Coronary artery (tissue), 2 donors: ENCODE measurements at regions not wholly inside any gene's neighbourhood (a gene's known extent, or its start where the extent isn't known, plus 50 kb on each side); places are given as distances from the start of the nearest gene placed in this dataset.

Experiments used
- DNase-seq: peaks from one replicate; pipeline ENCODE4 v3.0.0-alpha.2; 2017; ENCODE audit warnings: low spot score
- H3K27ac ChIP-seq, 2 donors: fragments of 200-600 bp; sonication (generic); one replicate each; pipeline ENCODE4 v1.5.1; 2016 to 2019
- H3K4me3 ChIP-seq: fragments of 200-600 bp; sonication (generic); 2 replicates; pipeline ENCODE4 v1.5.1; 2016; ENCODE audit warnings: mild to moderate bottlenecking, moderate library complexity
- TF ChIP-seq, protein P1 (sequence below): fragments of 200-600 bp; sonication (generic); IDR thresholded peaks from one replicate; pipeline ENCODE4 v1.5.1; 2019; ENCODE audit warnings: antibody characterized with exemption

DNA sequence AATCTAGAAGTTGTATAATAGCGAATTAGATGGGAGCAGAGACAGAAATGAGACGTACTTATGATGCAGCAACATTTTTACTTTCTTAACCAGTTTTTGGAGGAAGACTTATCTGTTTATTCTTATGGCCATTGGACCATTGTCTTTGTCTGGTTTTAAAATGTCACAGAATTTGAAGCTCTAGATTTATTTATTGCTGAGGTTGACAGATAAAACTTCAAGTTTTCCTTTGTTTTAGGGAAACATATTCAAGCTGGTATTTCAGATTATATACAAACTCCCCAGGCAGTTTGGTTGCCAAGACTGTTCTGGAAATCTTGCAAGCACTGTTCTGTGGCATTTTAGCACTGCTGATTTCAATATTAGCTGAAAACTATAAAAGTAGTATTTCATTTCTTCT, 1021.7 kb downstream of the GALC start:
- TF ChIP-seq, protein P1, sequence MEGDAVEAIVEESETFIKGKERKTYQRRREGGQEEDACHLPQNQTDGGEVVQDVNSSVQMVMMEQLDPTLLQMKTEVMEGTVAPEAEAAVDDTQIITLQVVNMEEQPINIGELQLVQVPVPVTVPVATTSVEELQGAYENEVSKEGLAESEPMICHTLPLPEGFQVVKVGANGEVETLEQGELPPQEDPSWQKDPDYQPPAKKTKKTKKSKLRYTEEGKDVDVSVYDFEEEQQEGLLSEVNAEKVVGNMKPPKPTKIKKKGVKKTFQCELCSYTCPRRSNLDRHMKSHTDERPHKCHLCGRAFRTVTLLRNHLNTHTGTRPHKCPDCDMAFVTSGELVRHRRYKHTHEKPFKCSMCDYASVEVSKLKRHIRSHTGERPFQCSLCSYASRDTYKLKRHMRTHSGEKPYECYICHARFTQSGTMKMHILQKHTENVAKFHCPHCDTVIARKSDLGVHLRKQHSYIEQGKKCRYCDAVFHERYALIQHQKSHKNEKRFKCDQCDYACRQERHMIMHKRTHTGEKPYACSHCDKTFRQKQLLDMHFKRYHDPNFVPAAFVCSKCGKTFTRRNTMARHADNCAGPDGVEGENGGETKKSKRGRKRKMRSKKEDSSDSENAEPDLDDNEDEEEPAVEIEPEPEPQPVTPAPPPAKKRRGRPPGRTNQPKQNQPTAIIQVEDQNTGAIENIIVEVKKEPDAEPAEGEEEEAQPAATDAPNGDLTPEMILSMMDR = no peak
- no peak for DNase-seq
- H3K4me3 ChIP-seq = no peak overlapping the region
- no peak overlapping the region for H3K27ac ChIP-seq

DNA sequence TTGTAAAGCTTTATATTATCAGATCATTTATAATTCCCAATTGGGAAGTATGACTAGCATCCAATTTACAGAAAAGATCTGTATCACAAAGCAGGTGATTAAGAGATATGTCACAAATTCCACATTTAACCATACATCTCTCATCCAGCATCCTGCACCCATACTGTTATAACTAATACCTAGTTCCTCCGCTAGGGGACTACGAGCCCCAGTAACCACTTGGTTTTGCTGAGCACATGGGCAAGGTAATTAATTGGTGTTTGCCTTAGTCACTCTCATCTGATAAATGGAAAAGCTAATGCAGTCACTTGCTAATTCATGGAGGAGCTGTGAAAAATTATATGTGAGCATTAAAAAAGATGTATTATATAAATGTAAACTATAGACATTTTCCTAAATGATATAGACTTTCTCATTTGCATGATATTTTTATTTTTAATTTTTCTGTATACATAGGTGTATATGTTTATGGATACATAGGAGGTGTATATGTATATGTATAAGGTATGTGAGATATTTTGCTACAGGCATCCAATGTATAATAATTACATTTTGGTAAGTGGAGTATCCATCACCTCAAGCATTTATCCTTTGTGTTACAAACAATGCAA, 1031.8 kb downstream of the GALC start:
- H3K4me3 ChIP-seq = no peak overlapping the region
- TF ChIP-seq, protein P1 = no peak
- DNase-seq = no peak
- no peak overlapping the region for H3K27ac ChIP-seq

DNA sequence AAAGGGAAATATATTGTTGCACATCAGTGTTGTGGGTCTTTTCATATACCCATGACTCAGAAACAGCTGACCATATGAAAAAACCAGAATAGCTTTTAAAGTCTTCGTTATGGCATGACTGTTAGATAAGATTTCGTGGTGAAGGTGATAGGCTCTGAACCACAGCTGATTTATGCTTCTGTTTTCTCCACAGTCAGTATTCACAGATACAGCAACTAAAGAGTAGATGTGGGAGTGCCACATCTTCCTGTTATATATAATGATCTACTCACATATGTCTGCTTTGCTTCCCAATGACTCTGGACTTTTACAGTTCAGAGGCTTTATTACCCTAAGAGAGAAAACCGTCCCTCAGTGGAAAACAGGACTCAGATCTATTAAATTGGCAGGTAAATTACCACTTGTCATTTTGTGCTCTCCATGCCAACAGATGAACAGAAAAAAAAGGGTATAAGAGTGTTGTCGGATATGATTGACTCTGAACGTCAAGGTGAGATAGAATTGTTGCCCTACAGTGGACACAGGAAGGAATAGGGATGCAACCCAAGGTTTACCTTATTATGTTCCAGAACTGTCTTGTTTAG, 1037.1 kb downstream of the GALC start:
- no peak for DNase-seq
- TF ChIP-seq, protein P1 = no peak
- H3K27ac ChIP-seq = no peak overlapping the region
- H3K4me3 ChIP-seq = no peak overlapping the region

DNA sequence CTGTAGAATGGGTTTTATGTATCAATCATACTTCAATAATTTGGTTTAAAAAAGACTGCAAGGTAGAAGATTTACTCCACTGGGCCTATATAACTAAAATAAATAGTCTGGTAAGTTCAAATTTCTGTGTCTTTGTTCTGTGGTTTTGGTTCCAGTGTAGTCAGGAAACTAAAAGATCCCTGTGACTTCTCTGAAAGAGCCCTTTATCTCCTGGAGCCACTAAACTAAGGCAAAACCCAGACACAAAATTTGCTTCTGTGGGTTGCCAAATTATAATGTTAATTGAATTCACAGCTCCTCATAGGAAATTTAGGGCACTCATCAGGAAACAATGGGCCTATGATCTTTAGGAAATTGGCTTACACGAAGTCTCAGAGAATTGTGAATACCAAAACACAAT, 1038.4 kb downstream of the GALC start:
- Histone ChIP-seq H3K4me3 (no peak overlapping the region), H3K27ac (no peak overlapping the region)
- DNase-seq = no peak
- TF ChIP-seq, protein P1 = no peak

DNA sequence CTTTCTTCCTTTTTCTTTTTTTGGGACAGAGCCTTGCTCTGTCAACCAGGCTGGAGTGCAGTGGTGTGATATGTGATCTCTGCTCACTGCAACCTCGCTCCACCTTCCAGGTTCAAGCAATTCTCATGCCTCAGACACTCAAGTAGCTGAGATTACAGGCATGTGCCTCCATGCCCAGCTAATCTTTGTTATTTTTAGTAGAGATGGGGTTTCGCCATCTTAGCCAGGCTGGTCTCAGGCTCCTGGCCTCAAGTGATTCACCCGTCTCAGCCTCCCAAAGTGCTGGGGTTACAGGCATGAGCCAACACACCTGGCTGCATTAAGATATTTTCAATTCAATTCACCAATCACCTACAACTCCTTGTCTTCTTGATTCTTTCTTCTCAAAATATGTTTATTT, 1046.5 kb downstream of the GALC start:
- no peak overlapping the region for H3K4me3 ChIP-seq
- DNase-seq = no peak
- H3K27ac ChIP-seq = no peak overlapping the region
- TF ChIP-seq, protein P1 = no peak

GRCh38 chr14:86944434-86944833, 1048.5 kb downstream of the GALC start:
- TF ChIP-seq, protein P1 = no peak
- no peak for DNase-seq
- H3K4me3 ChIP-seq = no peak overlapping the region
- H3K27ac ChIP-seq = no peak overlapping the region
